K562 (cell line): ENCODE measurements at regions not wholly inside any gene's neighbourhood (a gene's known extent, or its start where the extent isn't known, plus 50 kb on each side); places are given as distances from the start of the nearest gene placed in this dataset.

Source experiments
- ATAC-seq: fragments of 200-7000 bp; cut with Tn5 transposase; 3 replicates; pipeline ENCODE4 v1.9.1; 2020; ENCODE audit warnings: moderate library complexity
- BruUV-seq: library from RNA; stranded (reverse); fragments of 400-500 nt; replicated peaks from 2 replicates; lab custom pipeline; 2021; lab: Mats Ljungman, UMichigan
- CTCF ChIA-PET: fragments of 300-600 bp; formaldehyde crosslinking; extraction: SDS; loops from one replicate; lab custom pipeline; 2021; ENCODE audit warnings: low intra/inter-chr PET ratio; lab: Yijun Ruan, JAX
- POLR2A ChIA-PET: fragments of 300-600, 350-650 bp; sonication (Branson Sonifier 250); formaldehyde crosslinking; extraction: SDS; loops from one replicate; lab custom pipeline; 2021; ENCODE audit warnings: antibody characterized with exemption, inconsistent platforms; lab: Yijun Ruan, JAX
- DNase-seq, 4 experiments: peaks; one replicate each; pipeline versions ENCODE4 v3.0.0 to v3.0.0-alpha.2; 2011 to 2018; ENCODE audit warnings: low spot score in 3 of 4, mixed read lengths in 3 of 4; ENCODE audit errors: extremely low read depth in 1 of 4
- FAIRE-seq: peaks from 2 replicates; lab custom pipeline; 2011; peaks lifted over from hg19 to GRCh38; lab: Jason Lieb, UNC
- H2AFZ ChIP-seq: 2 replicates; pipeline ENCODE4 v1.6.0; 2011; ENCODE audit warnings: low read depth, low read length, control low read depth, inconsistent platforms
- H3K27ac ChIP-seq: fragments of 200-600 bp; 3 replicates; pipeline ENCODE4 v1.8.0; 2011; ENCODE audit warnings: low read depth, mild to moderate bottlenecking, control low read depth, inconsistent platforms, low read length, moderate library complexity, mixed read lengths; ENCODE audit errors: extremely low read depth
- H3K27me3 ChIP-seq, 2 experiments: fragments of 300-600 bp in 1 of 2; 2 replicates in 1 of 2; 3 replicates in 1 of 2; pipeline versions ENCODE4 v1.6.0 to v1.8.0; 2011; ENCODE audit warnings: inconsistent platforms in 2 of 2, low read length in 2 of 2, mild to moderate bottlenecking in 1 of 2, mixed read lengths in 1 of 2, moderate library complexity in 1 of 2; ENCODE audit not compliant: control insufficient read depth in 2 of 2, insufficient read depth in 2 of 2
- H3K36me3 ChIP-seq: fragments of 300-600 bp; 3 replicates; pipeline ENCODE4 v1.8.0; 2011; ENCODE audit warnings: mild to moderate bottlenecking, low read length, inconsistent platforms; ENCODE audit not compliant: control insufficient read depth, insufficient read depth
- H3K4me1 ChIP-seq, 2 experiments: fragments of 200-600 bp in 1 of 2; replicated peaks in 1 of 2; 2 replicates in 1 of 2; 3 replicates in 1 of 2; pipeline versions ENCODE4 v1.5.1 to v1.8.0; 2011; ENCODE audit warnings: inconsistent platforms in 2 of 2, low read length in 2 of 2, mild to moderate bottlenecking in 1 of 2, mixed read lengths in 1 of 2, moderate library complexity in 1 of 2; ENCODE audit not compliant: control insufficient read depth in 2 of 2, insufficient read depth in 2 of 2
- H3K4me2 ChIP-seq: 2 replicates; pipeline ENCODE4 v1.6.1; 2011; ENCODE audit warnings: low read length, control low read depth, inconsistent platforms, mixed read lengths; ENCODE audit not compliant: insufficient read depth
- H3K4me3 ChIP-seq: fragments of 200-600 bp; sonication (generic), shearing (Covaris generic); 2 replicates; pipeline ENCODE4 v1.5.1; 2016; ENCODE audit warnings: control low read depth, inconsistent platforms
- H3K79me2 ChIP-seq: fragments of 200-600 bp; 3 replicates; pipeline ENCODE4 v1.8.0; 2011; ENCODE audit warnings: low read length, inconsistent platforms; ENCODE audit not compliant: control insufficient read depth, insufficient read depth
- H3K9ac ChIP-seq, 2 experiments: 2 replicates each; pipeline versions ENCODE4 v1.6.0 to v1.6.1; 2011; ENCODE audit warnings: low read depth in 2 of 2, low read length in 2 of 2, control low read depth in 1 of 2, inconsistent platforms in 1 of 2, mild to moderate bottlenecking in 1 of 2, mixed read lengths in 1 of 2; ENCODE audit not compliant: insufficient read depth in 1 of 2
- H3K9me1 ChIP-seq: one replicate; pipeline ENCODE4 v1.6.0; 2011; ENCODE audit warnings: inconsistent platforms, mild to moderate bottlenecking, low read length, moderate library complexity; ENCODE audit not compliant: control insufficient read depth, insufficient read depth
- H3K9me3 ChIP-seq: replicated peaks from 2 replicates; pipeline ENCODE4 v1.5.1; 2011; ENCODE audit warnings: low read depth, low read length, inconsistent platforms; ENCODE audit not compliant: control insufficient read depth, insufficient read depth
- H4K20me1 ChIP-seq: replicated peaks from 2 replicates; pipeline ENCODE4 v1.6.1; 2011; ENCODE audit warnings: low read length, inconsistent platforms, mixed read lengths; ENCODE audit not compliant: control insufficient read depth, insufficient read depth
- CAMTA2 ChIP-seq: fragments of 250-450 bp; sonication (Bioruptor Pico); conservative IDR thresholded peaks from 2 replicates; pipeline ENCODE4 v1.5.1; 2022
- CBFA2T2 ChIP-seq: fragments of 450-650 bp; conservative IDR thresholded peaks from 2 replicates; pipeline ENCODE4 v1.6.1; 2017; ENCODE audit warnings: mild to moderate bottlenecking
- CREB3L1 ChIP-seq: fragments of 450-650 bp; IDR thresholded peaks from 2 replicates; pipeline ENCODE4 v1.6.1; 2014; ENCODE audit warnings: low read depth, mild to moderate bottlenecking, moderate library complexity, borderline replicate concordance
- FOXJ2 ChIP-seq: fragments of 200-800 bp; sonication (Bioruptor generic); IDR thresholded peaks from 2 replicates; pipeline ENCODE4 v1.6.1; 2016; ENCODE audit warnings: missing genetic modification characterization, missing compliant biosample characterization
- MNT ChIP-seq, 2 experiments: fragments of 450-650 bp; conservative IDR thresholded peaks; 2 replicates each; pipeline ENCODE4 v1.6.1; 2017; ENCODE audit warnings: mild to moderate bottlenecking in 2 of 2, moderate library complexity in 2 of 2
- MTA3 ChIP-seq: fragments of 450-650 bp; formaldehyde crosslinking; IDR thresholded peaks from 2 replicates; pipeline ENCODE4 v1.6.1; 2017; ENCODE audit warnings: mild to moderate bottlenecking, borderline replicate concordance
- SIRT6 ChIP-seq: IDR thresholded peaks from one replicate; pipeline ENCODE4 v1.6.1; 2012; ENCODE audit warnings: low read depth, mild to moderate bottlenecking, control low read depth, inconsistent platforms, low read length, moderate library complexity
- TAF9B ChIP-seq: fragments of 450-650 bp; IDR thresholded peaks from 2 replicates; pipeline ENCODE4 v1.6.1; 2018; ENCODE audit warnings: mild to moderate bottlenecking; ENCODE audit not compliant: partially characterized antibody
- THAP12 ChIP-seq: fragments of 250-450 bp; sonication (Bioruptor Pico); IDR thresholded peaks from 2 replicates; pipeline ENCODE4 v1.9.0; 2021; ENCODE audit warnings: mild to moderate bottlenecking, inconsistent platforms
- ZNF263 ChIP-seq: sonication (generic); formaldehyde crosslinking; IDR thresholded peaks from 2 replicates; pipeline ENCODE4 v1.8.0; 2022; ENCODE audit warnings: mild to moderate bottlenecking, missing genetic modification reagents, borderline replicate concordance
- ZNF609 ChIP-seq: sonication (generic); formaldehyde crosslinking; IDR thresholded peaks from 2 replicates; pipeline ENCODE4 v1.8.1; 2023; ENCODE audit warnings: missing genetic modification reagents, mild to moderate bottlenecking, borderline replicate concordance
- ZNF77 ChIP-seq: fragments of 250-450 bp; sonication (Bioruptor Pico); IDR thresholded peaks from 2 replicates; pipeline ENCODE4 v1.5.0; 2020
- ZNF785 ChIP-seq: fragments of 250-450 bp; sonication (Bioruptor Pico); IDR thresholded peaks from 2 replicates; pipeline ENCODE4 v1.4.0; 2020; ENCODE audit warnings: mild to moderate bottlenecking
- WGBS: fragments of 100-300 bp; shearing (Covaris generic); methylation state at CpG from one replicate; pipeline ENCODE4 v1.1.6; 2016; ENCODE audit warnings: low coverage, mixed read lengths; ENCODE audit not compliant: insufficient coverage; ENCODE audit errors: missing lambda C conversion rate; 5-methylcytosine and 5-hydroxymethylcytosine counted together
- in situ Hi-C: fragments of 300-500 bp; cut with MboI; formaldehyde crosslinking; loops from 4 replicates; pipeline ENCODE4 v1.15.0; 2018; ENCODE audit warnings: inconsistent platforms, mixed read lengths
- intact Hi-C: fragments of 100-400 bp; cut with micrococcal nuclease; formaldehyde crosslinking; loops from 2 replicates; pipeline ENCODE4 v1.14.2; 2022

- FAIRE-seq: no peak
- CTCF ChIA-PET: no interaction called here
- DNase-seq: no peak
- no peak for ATAC-seq
- no TSS peak for BruUV-seq
- Histone ChIP-seq H2AFZ (no peak overlapping the region), H3K4me3 (no peak overlapping the region), H3K9me1 (no peaks in the 10 kb centered on the region), H4K20me1 (no peaks in the 10 kb centered on the region), H3K4me2 (no peak overlapping the region), H3K27me3 (peaks cover 1 to 16% of the 10 kb centered on the region in 2 experiments; a peak in 4 of 5 replicates), H3K9ac (no peak overlapping the region), H3K4me1 (no peaks in the 10 kb centered on the region), H3K36me3 (no peaks in the 10 kb centered on the region), H3K79me2 (no peaks in the 10 kb centered on the region), H3K9me3 (no peaks in the 10 kb centered on the region), H3K27ac (no peak overlapping the region)
- intact Hi-C loops (no loop called here), in situ Hi-C loops (no loop called here)
- POLR2A ChIA-PET: no interaction called here
- 0% methylated on average over 3 of the region's 3 CpGs for WGBS
- TF ChIP-seq ZNF77 (no peak), ZNF785 (CRISPR knock-in tag) (no peak), CBFA2T2 (no peak), CREB3L1 (no peak), MNT (conservative IDR thresholded peaks at IDR 0.05) (no peak), THAP12 (no peak), CAMTA2 (CRISPR knock-in tag) (no peak), ZNF609 (CRISPR knock-in tag) (no peak), SIRT6 (no peak), MTA3 (no peak), ZNF263 (no peak), TAF9B (no peak), FOXJ2 (tag) (no peak)
Observed at GRCh38 chr14:59134307-59134706, 54.2 kb upstream of the DAAM1 start.
